NT2/D1 (cell line): ENCODE measurements at regions not wholly inside any gene's neighbourhood (a gene's known extent, or its start where the extent isn't known, plus 50 kb on each side); places are given as distances from the start of the nearest gene placed in this dataset.

ENCODE experiments used
- SUZ12 ChIP-seq: IDR thresholded peaks from 2 replicates; pipeline ENCODE4 v1.6.1; 2011; ENCODE audit not compliant: insufficient read length, insufficient read depth; ENCODE audit errors: extremely low read depth
- YY1 ChIP-seq: IDR thresholded peaks from 2 replicates; pipeline ENCODE4 v1.6.1; 2011; ENCODE audit not compliant: insufficient read length, insufficient read depth
- ZNF274 ChIP-seq: IDR thresholded peaks from 2 replicates; pipeline ENCODE4 v1.6.1; 2011; ENCODE audit warnings: mild to moderate bottlenecking, low read depth, low read length

DNA sequence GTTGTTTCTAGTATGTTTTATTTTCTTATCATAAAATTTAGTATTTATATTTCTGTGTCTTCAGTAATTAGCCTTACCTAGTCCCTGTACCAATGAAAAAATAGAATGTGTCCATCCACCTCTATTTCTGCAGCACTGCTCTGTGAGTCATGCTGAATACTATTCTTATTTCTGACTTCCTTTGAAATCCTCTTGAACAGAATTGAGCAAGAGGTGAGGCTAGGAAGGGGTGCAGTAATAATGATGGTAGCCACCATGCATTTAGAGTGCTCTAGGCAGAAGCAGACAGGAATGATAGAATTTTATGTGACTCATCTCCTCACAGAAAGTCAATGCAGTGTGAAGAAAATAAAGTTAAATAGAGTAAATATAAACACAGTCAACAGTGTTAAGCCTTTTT lies 60.0 kb downstream of the OR10A6 start:
- TF ChIP-seq ZNF274 (no peak), SUZ12 (no peak), YY1 (no peak)
